ENCODE measurements at regions not wholly inside any gene's neighbourhood (a gene's known extent, or its start where the extent isn't known, plus 50 kb on each side); places are given as distances from the start of the nearest gene placed in this dataset.
"Not testable (repeated sequence)": the region's sequence is repeated elsewhere in the genome, so short reads cannot be mapped to it uniquely, and the experiment has no call there.

DNA sequence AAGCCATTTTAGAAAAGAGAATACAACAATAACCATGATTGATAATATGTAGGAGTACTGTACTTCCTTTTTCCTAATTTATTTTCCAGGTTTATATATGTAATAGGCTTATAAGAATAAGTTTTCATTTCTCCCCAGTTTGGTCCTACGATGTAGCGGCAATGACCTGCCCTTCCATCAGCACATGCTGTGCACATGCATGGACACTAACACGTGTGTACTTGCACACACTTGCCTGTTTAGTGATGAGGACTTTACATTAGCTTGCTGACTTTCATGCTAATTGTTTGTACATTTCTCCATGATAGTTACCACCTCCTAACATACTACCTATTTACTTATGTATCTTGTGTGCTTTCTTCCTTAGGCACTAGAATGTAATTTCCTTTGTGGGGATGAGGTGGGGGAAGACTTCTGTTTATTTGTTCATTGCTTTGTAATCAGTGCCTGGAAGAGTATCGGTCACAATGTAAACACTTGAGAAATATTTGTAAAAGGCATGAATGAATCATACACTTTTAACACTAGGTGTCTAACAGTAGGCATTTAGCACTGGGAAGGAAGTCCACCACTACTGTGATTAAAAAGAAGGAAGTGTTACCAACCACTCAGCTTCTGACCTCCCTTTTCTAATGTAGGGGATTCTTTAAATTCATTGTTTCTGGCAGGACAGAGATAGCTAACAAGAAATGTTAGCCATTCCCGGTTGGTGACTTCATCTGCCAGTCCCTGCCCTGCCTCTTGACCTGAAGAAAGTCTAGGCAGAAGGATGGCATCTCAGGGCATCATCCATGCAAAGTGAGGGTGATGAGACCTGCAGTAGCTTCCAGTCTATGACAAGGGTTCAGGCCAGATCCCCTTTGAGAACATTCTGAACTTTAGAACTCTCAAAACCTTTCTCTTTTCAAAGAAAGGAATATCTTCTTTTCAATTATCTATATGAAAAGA, 120.2 kb upstream of the RAB18 start:
- DNase-seq = peak; percentile 43

- DNase-seq = no peak
Observed at GRCh38 chr10:27382176-27382575, 121.9 kb upstream of the RAB18 start.

- DNase-seq = no peak
Observed at GRCh38 chr10:27380929-27381358, 123.2 kb upstream of the RAB18 start.

DNA sequence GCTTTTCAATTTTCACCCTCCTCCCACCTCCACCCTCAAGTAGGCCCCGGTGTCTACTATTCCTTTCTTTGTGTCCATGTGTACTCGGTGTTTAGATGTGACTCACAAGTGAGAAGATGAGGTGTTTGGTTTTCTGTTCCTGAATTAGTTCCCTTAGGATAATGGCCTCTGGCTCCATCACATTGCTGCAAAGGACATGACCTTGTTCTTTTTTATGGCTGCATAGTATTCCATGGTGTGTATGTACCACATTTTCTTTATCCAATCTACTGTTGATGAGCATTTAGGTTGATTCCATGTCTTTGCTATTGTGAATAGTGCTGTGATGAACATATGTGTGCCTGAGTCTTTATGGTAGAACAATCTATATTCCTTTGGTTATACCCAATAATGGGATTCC, 125.1 kb upstream of the RAB18 start:
- DNase-seq = not testable (repeated sequence)

- DNase-seq = no peak
Observed at GRCh38 chr10:27373566-27374160, 130.4 kb upstream of the RAB18 start.

- no peak for DNase-seq
Observed at GRCh38 chr10:27372095-27372494, 131.5 kb upstream of the ACBD5 start.

- not testable (repeated sequence) for DNase-seq
Observed at GRCh38 chr10:27371375-27371774, 130.8 kb upstream of the ACBD5 start.

- DNase-seq = no peak
Observed at GRCh38 chr10:27369880-27370279, 129.3 kb upstream of the ACBD5 start.

GRCh38 chr10:27368706-27369105, 128.1 kb upstream of the ACBD5 start:
- DNase-seq = no peak

GRCh38 chr10:27366769-27367168, 126.2 kb upstream of the ACBD5 start:
- no peak for DNase-seq

DNA sequence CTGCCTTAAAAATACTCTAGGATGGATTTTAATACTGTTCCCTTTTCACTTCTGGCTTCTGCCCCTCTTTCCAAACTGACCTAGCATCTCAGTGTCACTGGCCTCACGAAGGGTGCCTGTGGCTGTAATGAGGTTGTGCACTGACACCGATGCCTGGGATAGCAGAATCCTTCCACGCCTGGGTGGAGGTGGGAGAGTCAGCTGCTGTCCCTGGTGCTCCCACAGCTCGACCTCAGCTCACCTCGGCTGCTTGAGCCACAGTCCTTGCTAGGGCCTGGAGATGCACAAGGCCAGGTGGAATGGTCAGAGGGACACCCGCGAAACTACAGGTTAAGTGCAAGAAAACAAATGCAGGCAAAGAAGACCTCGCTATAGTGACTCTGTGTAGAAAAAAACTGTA, 123.4 kb upstream of the ACBD5 start:
- no peak for DNase-seq

DNA sequence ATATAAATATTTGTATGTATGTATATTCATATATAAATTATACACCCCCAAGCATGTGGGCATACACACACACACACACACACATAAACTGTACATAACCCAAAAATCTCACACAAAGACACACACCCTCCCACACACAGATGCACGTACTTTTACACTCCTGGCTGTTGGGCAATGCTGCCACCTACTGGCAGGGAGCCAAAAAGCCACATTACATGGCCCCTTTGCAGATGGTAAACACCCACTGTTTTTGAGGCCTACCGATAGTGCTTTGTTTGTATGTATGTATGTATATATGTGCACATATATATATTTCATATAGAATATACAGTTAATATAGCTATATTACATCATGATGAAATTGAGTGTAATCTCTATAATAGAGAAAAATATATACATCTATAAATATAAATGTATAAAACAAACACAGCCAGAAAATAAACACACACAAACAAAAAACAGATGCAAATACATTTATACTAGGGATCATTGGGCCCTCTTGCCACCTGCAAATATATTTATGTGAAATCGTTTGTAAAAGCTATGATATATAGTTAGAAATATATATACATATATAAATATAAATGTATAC, 120.1 kb upstream of the ACBD5 start:
- DNase-seq = peak; percentile 24

- DNase-seq = no peak
Observed at GRCh38 chr10:27359792-27360355, 119.3 kb upstream of the ACBD5 start.

- DNase-seq = no peak
Observed at GRCh38 chr10:27356738-27357137, 116.1 kb upstream of the ACBD5 start.

GRCh38 chr10:27355918-27356573, 115.4 kb upstream of the ACBD5 start:
- DNase-seq = no peak

DNA sequence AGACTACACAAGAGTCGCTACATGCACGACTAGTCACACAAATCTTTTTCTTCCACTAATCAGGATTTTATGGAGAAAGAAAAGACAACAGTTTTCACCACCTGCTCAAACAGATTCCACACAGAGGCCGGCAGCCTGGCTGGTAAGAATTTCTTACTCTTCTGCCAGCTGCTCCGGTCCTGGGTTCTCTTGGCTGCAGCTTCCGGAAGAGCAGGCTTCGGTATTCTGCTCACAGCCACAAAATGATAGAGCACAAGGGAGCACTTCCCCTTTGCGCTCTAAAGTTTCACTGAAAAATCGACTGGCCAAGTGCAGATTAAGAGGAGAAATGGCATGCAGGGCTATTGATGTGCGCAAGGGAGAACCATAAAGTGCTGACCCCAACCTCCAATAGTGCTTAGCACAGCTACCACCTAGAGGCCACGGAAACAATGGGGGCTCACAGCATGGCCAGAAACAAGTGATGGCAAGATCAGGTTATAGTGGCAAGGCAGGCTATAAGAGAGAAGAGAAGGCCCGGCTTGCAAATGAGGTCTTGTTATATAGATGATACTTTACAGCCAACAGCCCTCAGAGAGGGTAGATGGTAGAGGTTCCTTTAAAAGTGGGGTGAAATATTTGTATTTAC, 114.2 kb upstream of the ACBD5 start:
- DNase-seq = not testable (repeated sequence)

- DNase-seq = not testable (repeated sequence)
Observed at GRCh38 chr10:27354100-27354499, 113.5 kb upstream of the ACBD5 start.

- no peak for DNase-seq
Observed at GRCh38 chr10:27349987-27350386, 109.4 kb upstream of the ACBD5 start.

GRCh38 chr10:27347827-27348207, 107.2 kb upstream of the ACBD5 start:
- not testable (repeated sequence) for DNase-seq

DNA sequence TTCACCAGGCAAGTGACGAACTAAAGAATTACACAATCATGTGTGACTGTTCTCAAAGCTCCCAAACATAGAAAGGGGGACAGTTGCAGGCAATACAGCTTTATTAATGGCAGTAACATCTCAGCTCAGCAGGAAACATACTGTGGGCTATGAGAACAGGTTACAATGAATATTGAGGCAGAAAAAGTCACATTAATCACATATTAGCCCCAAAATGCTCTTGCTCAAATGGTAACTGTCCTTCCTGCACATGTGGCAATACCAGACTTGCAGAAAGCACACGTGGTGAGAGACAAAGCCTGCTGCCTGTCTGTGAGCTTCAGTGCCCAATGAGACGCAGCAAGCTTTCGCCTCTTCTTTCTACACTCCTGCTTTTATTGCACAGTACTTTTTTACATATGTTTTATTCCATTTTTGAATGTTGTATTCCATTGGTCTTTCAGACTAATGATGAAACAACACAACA, 104.9 kb upstream of the ACBD5 start:
- no peak for DNase-seq

DNA sequence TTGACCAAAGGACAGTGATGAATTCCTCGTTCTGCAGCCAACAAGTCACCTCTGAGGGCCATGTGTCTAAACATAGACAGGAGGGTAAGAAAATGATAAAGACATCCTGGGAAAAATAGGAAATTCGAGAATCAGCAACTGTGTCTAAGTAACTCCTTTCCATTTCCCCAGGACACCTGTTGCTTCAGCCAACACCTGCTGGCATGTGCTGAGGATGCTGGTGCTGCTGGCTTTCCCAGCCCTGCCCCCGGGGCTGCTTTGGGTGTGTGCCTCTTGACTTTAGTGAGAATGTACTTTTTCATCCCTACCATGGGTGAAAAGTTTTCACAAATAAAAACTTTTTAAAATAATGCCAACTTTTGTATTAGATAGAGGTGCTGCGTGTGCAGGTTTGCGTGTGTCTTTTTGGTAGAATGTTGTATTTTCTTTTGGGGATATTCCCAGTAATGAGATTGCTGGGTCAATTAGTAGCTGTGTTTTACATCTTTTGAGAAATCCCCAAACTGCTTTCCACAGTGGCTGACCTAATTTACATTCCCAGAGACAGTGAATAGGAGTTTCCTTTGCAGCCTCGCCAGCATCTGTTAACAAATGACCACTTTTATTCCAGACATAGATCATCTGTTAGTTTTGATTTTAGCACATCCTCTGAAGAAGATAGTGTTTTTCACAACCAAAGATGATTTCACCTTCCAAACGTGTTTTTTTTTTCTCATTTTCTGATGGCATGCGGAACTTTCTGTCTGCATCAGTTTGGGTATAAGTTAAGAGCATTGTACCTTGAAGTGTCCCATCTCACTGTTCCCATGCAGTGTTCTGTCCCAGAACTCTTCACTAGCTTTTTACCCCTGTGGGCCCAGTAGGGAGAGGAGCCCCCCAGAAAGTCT, 104.2 kb upstream of the ACBD5 start:
- no peak for DNase-seq

All from NCI-H2029 treated with DMSO at 0.1 percent for 48 hours (cell line).